ENCODE measurements at regions not wholly inside any gene's neighbourhood (a gene's known extent, or its start where the extent isn't known, plus 50 kb on each side); places are given as distances from the start of the nearest gene placed in this dataset.

- Histone ChIP-seq H3F3A (ENCODE audit: insufficient read depth) (no peaks in the 10 kb centered on the region), H3K9me2 (replicated peaks; ENCODE audit: insufficient read depth, low read length) (no peaks in the 10 kb centered on the region), H3K79me2 (ENCODE audit: insufficient read depth, low read length) (no peaks in the 10 kb centered on the region), H2AFZ (ENCODE audit: low read depth, low read length, severe bottlenecking) (peak overlapping the region; percentile 16), H4K20me1 (ENCODE audit: low read depth, low read length) (no peaks in the 10 kb centered on the region), H3K27me3 (ENCODE audit: low read length) (no peaks in the 10 kb centered on the region), H3K4me3 (ENCODE audit: insufficient read depth, low read length, poor library complexity, severe bottlenecking) (no peak overlapping the region), H3K9me3 (ENCODE audit: insufficient read depth, low read length) (0 out of 2 replicates have a peak, but pooled peaks cover 4% of the 10 kb centered on the region), H3K36me3 (ENCODE audit: low read length) (no peaks in the 10 kb centered on the region), H3K9ac (ENCODE audit: low read length) (no peak overlapping the region), H3K4me2 (ENCODE audit: low read depth, low read length, poor library complexity, severe bottlenecking) (no peak overlapping the region), H3K27ac (ENCODE audit: low read depth, low read length) (no peak overlapping the region)
- TF ChIP-seq, protein P1, sequence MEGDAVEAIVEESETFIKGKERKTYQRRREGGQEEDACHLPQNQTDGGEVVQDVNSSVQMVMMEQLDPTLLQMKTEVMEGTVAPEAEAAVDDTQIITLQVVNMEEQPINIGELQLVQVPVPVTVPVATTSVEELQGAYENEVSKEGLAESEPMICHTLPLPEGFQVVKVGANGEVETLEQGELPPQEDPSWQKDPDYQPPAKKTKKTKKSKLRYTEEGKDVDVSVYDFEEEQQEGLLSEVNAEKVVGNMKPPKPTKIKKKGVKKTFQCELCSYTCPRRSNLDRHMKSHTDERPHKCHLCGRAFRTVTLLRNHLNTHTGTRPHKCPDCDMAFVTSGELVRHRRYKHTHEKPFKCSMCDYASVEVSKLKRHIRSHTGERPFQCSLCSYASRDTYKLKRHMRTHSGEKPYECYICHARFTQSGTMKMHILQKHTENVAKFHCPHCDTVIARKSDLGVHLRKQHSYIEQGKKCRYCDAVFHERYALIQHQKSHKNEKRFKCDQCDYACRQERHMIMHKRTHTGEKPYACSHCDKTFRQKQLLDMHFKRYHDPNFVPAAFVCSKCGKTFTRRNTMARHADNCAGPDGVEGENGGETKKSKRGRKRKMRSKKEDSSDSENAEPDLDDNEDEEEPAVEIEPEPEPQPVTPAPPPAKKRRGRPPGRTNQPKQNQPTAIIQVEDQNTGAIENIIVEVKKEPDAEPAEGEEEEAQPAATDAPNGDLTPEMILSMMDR (IDR thresholded peaks at IDR 0.05; ENCODE audit: insufficient read depth, low read length, poor library complexity, severe bottlenecking) = no peak
- no peak for TF ChIP-seq EZH2phosphoT487 (conservative IDR thresholded peaks at IDR 0.05; ENCODE audit: low read length)
These were observed 785.8 kb upstream of the ADGRL4 start for GRCh38 chr1:79792219-79792930.

DNA sequence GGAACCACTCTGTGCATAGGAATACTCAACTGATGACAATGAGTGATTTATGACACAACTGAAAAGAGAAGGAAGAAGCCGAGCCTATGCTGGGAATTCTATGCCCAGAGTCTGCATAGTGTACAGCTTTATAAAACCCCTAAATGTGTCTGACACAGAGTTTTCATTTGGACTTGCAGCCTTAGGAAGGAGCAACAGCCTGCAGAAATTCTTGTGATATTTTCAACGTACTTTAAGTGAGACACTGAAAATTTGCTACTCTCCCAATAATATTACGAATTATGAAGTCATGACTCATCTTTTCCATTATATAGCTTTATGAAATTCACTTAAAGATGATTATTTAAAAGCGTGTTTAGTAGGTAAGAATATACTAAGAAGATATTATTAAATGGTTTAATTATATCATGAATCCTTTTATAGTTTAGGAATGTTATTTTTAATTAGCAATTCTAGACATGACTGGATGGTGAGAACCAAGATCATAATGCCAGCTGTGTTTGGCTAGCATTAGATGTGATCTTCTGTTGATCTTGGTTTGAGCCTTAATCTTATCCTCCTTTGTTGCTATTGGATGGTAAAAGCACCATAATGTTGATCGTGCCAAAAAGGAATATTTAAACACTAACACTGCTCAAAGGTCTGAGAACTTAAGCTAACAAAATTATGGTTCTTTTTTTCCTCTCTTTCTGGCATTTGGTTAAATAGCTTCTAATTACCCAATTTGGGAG is 785.1 kb upstream of the ADGRL4 start:
- no peaks in the 10 kb centered on the region for H3K9me2 ChIP-seq (replicated peaks; ENCODE audit: insufficient read depth, low read length)
- H3K27ac ChIP-seq (ENCODE audit: low read depth, low read length) = no peak overlapping the region
- H3K4me3 ChIP-seq (ENCODE audit: insufficient read depth, low read length, poor library complexity, severe bottlenecking) = no peak overlapping the region
- H3F3A ChIP-seq (ENCODE audit: insufficient read depth) = no peaks in the 10 kb centered on the region
- no peak overlapping the region for H2AFZ ChIP-seq (ENCODE audit: low read depth, low read length, severe bottlenecking)
- TF ChIP-seq EZH2phosphoT487 (conservative IDR thresholded peaks at IDR 0.05; ENCODE audit: low read length) = no peak
- TF ChIP-seq, protein P1 (IDR thresholded peaks at IDR 0.05; ENCODE audit: insufficient read depth, low read length, poor library complexity, severe bottlenecking) = no peak
- 0 out of 2 replicates have a peak, but pooled peaks cover 4% of the 10 kb centered on the region for H3K9me3 ChIP-seq (ENCODE audit: insufficient read depth, low read length)
- no peaks in the 10 kb centered on the region for H3K27me3 ChIP-seq (ENCODE audit: low read length)
- no peak overlapping the region for H3K9ac ChIP-seq (ENCODE audit: low read length)
- H3K36me3 ChIP-seq (ENCODE audit: low read length) = no peaks in the 10 kb centered on the region
- H3K4me2 ChIP-seq (ENCODE audit: low read depth, low read length, poor library complexity, severe bottlenecking) = no peak overlapping the region
- no peaks in the 10 kb centered on the region for H3K79me2 ChIP-seq (ENCODE audit: insufficient read depth, low read length)
- no peaks in the 10 kb centered on the region for H4K20me1 ChIP-seq (ENCODE audit: low read depth, low read length)

- Histone ChIP-seq H3K9me2 (replicated peaks; ENCODE audit: insufficient read depth, low read length) (no peaks in the 10 kb centered on the region), H3K27ac (ENCODE audit: low read depth, low read length) (no peak overlapping the region), H2AFZ (ENCODE audit: low read depth, low read length, severe bottlenecking) (peak overlapping the region; percentile 18), H3F3A (ENCODE audit: insufficient read depth) (no peaks in the 10 kb centered on the region), H3K9me3 (ENCODE audit: insufficient read depth, low read length) (0 out of 2 replicates have a peak, but pooled peaks cover 4% of the 10 kb centered on the region), H3K36me3 (ENCODE audit: low read length) (no peaks in the 10 kb centered on the region), H3K9ac (ENCODE audit: low read length) (no peak overlapping the region), H3K4me2 (ENCODE audit: low read depth, low read length, poor library complexity, severe bottlenecking) (no peak overlapping the region), H3K27me3 (ENCODE audit: low read length) (no peaks in the 10 kb centered on the region), H3K79me2 (ENCODE audit: insufficient read depth, low read length) (no peaks in the 10 kb centered on the region), H4K20me1 (ENCODE audit: low read depth, low read length) (no peaks in the 10 kb centered on the region), H3K4me3 (ENCODE audit: insufficient read depth, low read length, poor library complexity, severe bottlenecking) (no peak overlapping the region)
- TF ChIP-seq EZH2phosphoT487 (conservative IDR thresholded peaks at IDR 0.05; ENCODE audit: low read length) = no peak
- TF ChIP-seq, protein P1 (IDR thresholded peaks at IDR 0.05; ENCODE audit: insufficient read depth, low read length, poor library complexity, severe bottlenecking) = no peak
These were observed 784.4 kb upstream of the ADGRL4 start for GRCh38 chr1:79790950-79791349.

Measured in SU-DHL-6 (cell line).